ENCODE measurements at regions not wholly inside any gene's neighbourhood (a gene's known extent, or its start where the extent isn't known, plus 50 kb on each side); places are given as distances from the start of the nearest gene placed in this dataset.

GRCh38 chr2:8416849-8417832 lies 264.7 kb upstream of the ID2 start:
- H3K4me1 ChIP-seq (ENCODE audit: low read length): peaks cover 10% of the 10 kb centered on the region
- H3K9me2 ChIP-seq (replicated peaks; ENCODE audit: insufficient read depth, low read length): no peaks in the 10 kb centered on the region
- no peak for DNase-seq
- H4K20me1 ChIP-seq (ENCODE audit: insufficient read depth, low read depth, low read length): no peaks in the 10 kb centered on the region
- H3K36me3 ChIP-seq (ENCODE audit: insufficient read depth, low read length): no peaks in the 10 kb centered on the region
- H3K27ac ChIP-seq (ENCODE audit: low read length): no peak overlapping the region
- no peak overlapping the region for H2AFZ ChIP-seq (ENCODE audit: low read length)
- no peaks in the 10 kb centered on the region for H3K27me3 ChIP-seq (ENCODE audit: low read length)
- no peak overlapping the region for H3K4me3 ChIP-seq (ENCODE audit: low read length)
- H3K9me3 ChIP-seq (ENCODE audit: low read length): no peaks in the 10 kb centered on the region
- no peaks in the 10 kb centered on the region for H3K79me2 ChIP-seq (ENCODE audit: low read length)
- no peak overlapping the region for H3K9ac ChIP-seq (ENCODE audit: low read length)
- H3K4me2 ChIP-seq (ENCODE audit: low read depth, low read length, poor library complexity, severe bottlenecking): no peak overlapping the region

- Histone ChIP-seq H3K27ac (ENCODE audit: low read length) (no peak overlapping the region), H4K20me1 (ENCODE audit: insufficient read depth, low read depth, low read length) (no peaks in the 10 kb centered on the region), H3K36me3 (ENCODE audit: insufficient read depth, low read length) (no peaks in the 10 kb centered on the region), H3K4me2 (ENCODE audit: low read depth, low read length, poor library complexity, severe bottlenecking) (no peak overlapping the region), H3K9ac (ENCODE audit: low read length) (no peak overlapping the region), H3K79me2 (ENCODE audit: low read length) (no peaks in the 10 kb centered on the region), H3K4me1 (ENCODE audit: low read length) (peaks cover 10% of the 10 kb centered on the region), H2AFZ (ENCODE audit: low read length) (no peak overlapping the region), H3K9me2 (replicated peaks; ENCODE audit: insufficient read depth, low read length) (no peaks in the 10 kb centered on the region), H3K4me3 (ENCODE audit: low read length) (no peak overlapping the region), H3K9me3 (ENCODE audit: low read length) (no peaks in the 10 kb centered on the region), H3K27me3 (ENCODE audit: low read length) (no peaks in the 10 kb centered on the region)
- no peak for DNase-seq
These were observed 263.1 kb upstream of the ID2 start for GRCh38 chr2:8418721-8419120.

DNA sequence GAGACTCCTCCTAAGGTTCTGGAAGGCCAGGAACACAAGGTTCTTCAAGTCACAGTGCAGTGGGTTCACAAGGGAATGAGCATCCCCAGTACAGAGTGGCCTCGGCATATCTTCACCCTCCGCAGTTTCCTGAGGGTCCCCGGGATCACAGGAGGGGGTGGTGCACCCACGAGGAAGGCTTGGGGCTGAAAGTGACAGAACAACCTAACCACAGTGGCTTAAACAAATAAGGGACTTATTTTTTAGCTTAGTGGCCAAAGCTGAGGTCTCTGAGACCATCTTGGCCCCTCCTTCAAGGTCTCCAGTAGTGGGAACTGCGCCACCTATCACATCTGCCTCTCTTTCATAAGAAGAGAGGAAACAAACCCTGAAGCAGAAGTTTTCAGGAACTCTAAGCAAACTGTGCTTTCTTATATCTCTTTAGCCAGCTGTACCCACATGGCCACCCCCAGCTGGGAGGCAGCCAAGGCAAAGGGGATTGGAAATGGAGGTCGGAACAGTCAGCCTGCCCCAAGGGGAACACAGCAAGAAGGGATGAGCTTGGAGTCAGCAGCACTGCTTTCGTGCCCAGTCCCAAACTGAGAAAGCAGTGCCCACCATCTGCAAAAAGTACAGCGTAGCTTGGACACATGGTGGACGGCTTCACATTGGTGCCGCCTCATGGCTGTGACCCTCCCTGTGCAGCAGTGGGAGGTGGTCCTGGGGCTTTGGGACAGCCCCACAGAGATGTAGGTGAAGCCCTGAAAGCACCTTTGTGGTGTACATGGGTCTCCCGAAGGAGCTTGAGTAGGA lies 260.0 kb upstream of the ID2 start:
- DNase-seq: peak; percentile 57
- no peak overlapping the region for H3K4me3 ChIP-seq (ENCODE audit: low read length)
- H3K9ac ChIP-seq (ENCODE audit: low read length): no peak overlapping the region
- no peak overlapping the region for H2AFZ ChIP-seq (ENCODE audit: low read length)
- H3K4me1 ChIP-seq (ENCODE audit: low read length): peaks cover 17% of the 10 kb centered on the region
- no peaks in the 10 kb centered on the region for H3K36me3 ChIP-seq (ENCODE audit: insufficient read depth, low read length)
- H3K4me2 ChIP-seq (ENCODE audit: low read depth, low read length, poor library complexity, severe bottlenecking): no peak overlapping the region
- H3K9me2 ChIP-seq (replicated peaks; ENCODE audit: insufficient read depth, low read length): no peaks in the 10 kb centered on the region
- H4K20me1 ChIP-seq (ENCODE audit: insufficient read depth, low read depth, low read length): no peaks in the 10 kb centered on the region
- no peaks in the 10 kb centered on the region for H3K9me3 ChIP-seq (ENCODE audit: low read length)
- H3K27ac ChIP-seq (ENCODE audit: low read length): no peak overlapping the region
- H3K27me3 ChIP-seq (ENCODE audit: low read length): no peaks in the 10 kb centered on the region
- no peaks in the 10 kb centered on the region for H3K79me2 ChIP-seq (ENCODE audit: low read length)

DNA sequence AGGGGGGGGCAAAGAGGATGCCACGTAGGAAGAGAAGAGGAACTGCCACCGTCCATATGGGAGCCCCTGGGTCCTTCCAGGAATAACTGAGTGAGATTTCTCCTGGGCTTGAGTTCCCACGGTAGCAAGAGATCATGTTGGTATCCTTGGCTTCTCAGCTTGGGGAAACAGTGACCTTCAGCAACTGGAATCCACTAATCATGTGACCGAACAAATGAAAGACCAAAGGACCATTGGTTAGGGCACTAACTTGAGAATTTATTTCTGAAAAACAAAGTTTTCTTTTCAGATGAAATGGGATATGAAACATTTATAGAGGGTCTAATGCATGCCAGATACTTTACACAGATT lies 259.4 kb upstream of the ID2 start:
- H4K20me1 ChIP-seq (ENCODE audit: insufficient read depth, low read depth, low read length): no peaks in the 10 kb centered on the region
- H3K79me2 ChIP-seq (ENCODE audit: low read length): no peaks in the 10 kb centered on the region
- no peak overlapping the region for H3K4me2 ChIP-seq (ENCODE audit: low read depth, low read length, poor library complexity, severe bottlenecking)
- no peak overlapping the region for H3K4me3 ChIP-seq (ENCODE audit: low read length)
- no peak overlapping the region for H3K9ac ChIP-seq (ENCODE audit: low read length)
- no peak for DNase-seq
- no peaks in the 10 kb centered on the region for H3K9me2 ChIP-seq (replicated peaks; ENCODE audit: insufficient read depth, low read length)
- H3K4me1 ChIP-seq (ENCODE audit: low read length): peaks cover 17% of the 10 kb centered on the region
- H3K27ac ChIP-seq (ENCODE audit: low read length): no peak overlapping the region
- H3K27me3 ChIP-seq (ENCODE audit: low read length): no peaks in the 10 kb centered on the region
- H3K36me3 ChIP-seq (ENCODE audit: insufficient read depth, low read length): no peaks in the 10 kb centered on the region
- H2AFZ ChIP-seq (ENCODE audit: low read length): no peak overlapping the region
- H3K9me3 ChIP-seq (ENCODE audit: low read length): no peaks in the 10 kb centered on the region

GRCh38 chr2:8424997-8425900 lies 256.6 kb upstream of the ID2 start:
- Histone ChIP-seq H3K9me3 (ENCODE audit: low read length) (no peaks in the 10 kb centered on the region), H3K9ac (ENCODE audit: low read length) (no peak overlapping the region), H2AFZ (ENCODE audit: low read length) (no peak overlapping the region), H3K4me3 (ENCODE audit: low read length) (no peak overlapping the region), H4K20me1 (ENCODE audit: insufficient read depth, low read depth, low read length) (no peaks in the 10 kb centered on the region), H3K4me2 (ENCODE audit: low read depth, low read length, poor library complexity, severe bottlenecking) (no peak overlapping the region), H3K36me3 (ENCODE audit: insufficient read depth, low read length) (no peaks in the 10 kb centered on the region), H3K4me1 (ENCODE audit: low read length) (peaks cover 20% of the 10 kb centered on the region), H3K27ac (ENCODE audit: low read length) (no peak overlapping the region), H3K79me2 (ENCODE audit: low read length) (no peaks in the 10 kb centered on the region), H3K9me2 (replicated peaks; ENCODE audit: insufficient read depth, low read length) (no peaks in the 10 kb centered on the region), H3K27me3 (ENCODE audit: low read length) (no peaks in the 10 kb centered on the region)
- DNase-seq: no peak

DNA sequence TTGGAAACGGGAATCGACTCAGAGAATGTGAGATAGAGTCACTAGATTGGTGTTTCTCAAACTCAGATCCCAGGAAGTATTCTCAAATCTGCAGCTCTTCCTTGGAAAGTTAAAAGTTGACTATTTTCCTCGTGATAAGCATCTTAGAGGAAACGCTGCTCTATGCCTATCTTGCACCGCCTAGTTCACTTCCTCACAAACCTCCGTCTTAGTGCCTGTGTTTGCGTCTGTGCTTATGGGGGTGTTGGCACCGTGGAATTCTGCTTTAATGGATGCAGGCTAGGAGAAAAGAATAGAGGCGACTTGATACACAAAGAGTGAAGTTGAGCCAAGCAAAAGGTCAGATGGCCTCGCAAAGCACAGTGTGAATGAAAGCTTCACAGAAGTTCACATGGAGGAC lies 255.3 kb upstream of the ID2 start:
- Histone ChIP-seq H3K36me3 (ENCODE audit: insufficient read depth, low read length) (no peaks in the 10 kb centered on the region), H3K79me2 (ENCODE audit: low read length) (no peaks in the 10 kb centered on the region), H3K27ac (ENCODE audit: low read length) (no peak overlapping the region)

DNA sequence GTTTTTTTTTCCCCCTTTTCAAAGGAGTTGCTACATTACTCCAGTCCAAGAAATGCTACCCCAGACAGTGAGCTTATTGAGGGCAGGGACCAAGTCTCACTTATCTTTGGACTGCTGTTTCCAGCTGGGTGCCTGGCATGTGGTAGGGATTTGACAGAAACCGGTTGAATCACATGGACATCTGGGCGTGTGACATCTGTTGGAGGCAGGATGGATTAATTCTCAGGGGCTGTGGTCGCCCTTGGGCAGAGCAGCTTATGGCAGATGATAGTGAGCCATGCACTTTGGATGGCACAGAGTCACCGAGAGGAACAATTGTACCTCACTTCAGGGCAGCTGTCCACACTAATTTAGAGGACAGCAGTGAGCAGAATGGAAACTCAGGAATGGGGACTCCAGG lies 254.6 kb upstream of the ID2 start:
- Histone ChIP-seq H3K4me2 (ENCODE audit: low read depth, low read length, poor library complexity, severe bottlenecking) (no peak overlapping the region), H3K4me1 (ENCODE audit: low read length) (peaks cover 10% of the 10 kb centered on the region), H3K9me3 (ENCODE audit: low read length) (no peaks in the 10 kb centered on the region), H3K4me3 (ENCODE audit: low read length) (no peak overlapping the region), H3K9ac (ENCODE audit: low read length) (no peak overlapping the region), H4K20me1 (ENCODE audit: insufficient read depth, low read depth, low read length) (no peaks in the 10 kb centered on the region), H3K36me3 (ENCODE audit: insufficient read depth, low read length) (no peaks in the 10 kb centered on the region), H3K27me3 (ENCODE audit: low read length) (no peaks in the 10 kb centered on the region), H2AFZ (ENCODE audit: low read length) (no peak overlapping the region), H3K79me2 (ENCODE audit: low read length) (no peaks in the 10 kb centered on the region), H3K27ac (ENCODE audit: low read length) (no peak overlapping the region), H3K9me2 (replicated peaks; ENCODE audit: insufficient read depth, low read length) (no peaks in the 10 kb centered on the region)
- DNase-seq: no peak

More for the DNA sequence above, 255.3 kb upstream of the ID2 start:
- Histone ChIP-seq H3K4me2 (ENCODE audit: low read depth, low read length, poor library complexity, severe bottlenecking) (no peak overlapping the region), H3K27me3 (ENCODE audit: low read length) (no peaks in the 10 kb centered on the region), H2AFZ (ENCODE audit: low read length) (no peak overlapping the region), H3K9me2 (replicated peaks; ENCODE audit: insufficient read depth, low read length) (no peaks in the 10 kb centered on the region), H4K20me1 (ENCODE audit: insufficient read depth, low read depth, low read length) (no peaks in the 10 kb centered on the region), H3K9me3 (ENCODE audit: low read length) (no peaks in the 10 kb centered on the region), H3K9ac (ENCODE audit: low read length) (no peak overlapping the region), H3K4me1 (ENCODE audit: low read length) (peaks cover 16% of the 10 kb centered on the region), H3K4me3 (ENCODE audit: low read length) (no peak overlapping the region)
- no peak for DNase-seq

All from Karpas-422 (cell line).